ENCODE measurements at regions not wholly inside any gene's neighbourhood (a gene's known extent, or its start where the extent isn't known, plus 50 kb on each side); places are given as distances from the start of the nearest gene placed in this dataset.

DNA sequence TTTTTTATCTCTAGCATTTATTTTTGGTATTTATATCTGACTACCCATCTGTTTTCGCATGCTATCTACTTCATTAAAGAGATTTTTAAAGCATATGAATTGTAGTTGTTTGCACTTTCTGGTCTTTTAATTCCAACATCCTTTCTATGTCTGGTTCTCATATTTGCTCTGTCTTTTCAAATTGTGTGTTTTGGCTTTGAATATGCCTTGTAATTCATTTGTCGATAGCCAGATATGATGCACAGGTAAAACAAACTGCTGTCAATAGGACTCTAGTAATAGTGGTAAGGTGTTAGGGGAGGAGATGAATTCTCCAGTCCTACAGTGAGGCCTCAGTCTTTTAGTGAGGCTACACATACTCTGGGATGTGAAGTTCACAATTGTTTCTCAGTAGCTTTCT, 530.8 kb upstream of the CCDC179 start:
- TF ChIP-seq POLR2A (IDR thresholded peaks at IDR 0.05) (no peak), CTCF (IDR thresholded peaks at IDR 0.05) (no peak)
